ENCODE measurements at regions not wholly inside any gene's neighbourhood (a gene's known extent, or its start where the extent isn't known, plus 50 kb on each side); places are given as distances from the start of the nearest gene placed in this dataset.

GRCh38 chr14:84303140-84303539, 1226.8 kb upstream of the FLRT2 start:
- H3K36me3 Mint-ChIP-seq: peaks cover 29% of the 10 kb centered on the region
- peaks cover 5% of the 10 kb centered on the region for H3K4me1 Mint-ChIP-seq
- no peak overlapping the region for H3K4me3 Mint-ChIP-seq
- POLR2A ChIA-PET: no interaction called here
- H3K9me3 Mint-ChIP-seq: peaks cover 30% of the 10 kb centered on the region
- ATAC-seq (no peak), DNase-seq (ENCODE audit: low spot score) (no peak)
- no peak for TF ChIP-seq MXD4 (CRISPR knock-in tag; IDR thresholded peaks at IDR 0.05; ENCODE audit: borderline replicate concordance)
- TF ChIP-seq AFF4 (CRISPR knock-in tag; IDR thresholded peaks at IDR 0.05; ENCODE audit: borderline replicate concordance): no peak
- TF ChIP-seq E2F1 (CRISPR knock-in tag; IDR thresholded peaks at IDR 0.05): no peak
- TF ChIP-seq, protein P1, sequence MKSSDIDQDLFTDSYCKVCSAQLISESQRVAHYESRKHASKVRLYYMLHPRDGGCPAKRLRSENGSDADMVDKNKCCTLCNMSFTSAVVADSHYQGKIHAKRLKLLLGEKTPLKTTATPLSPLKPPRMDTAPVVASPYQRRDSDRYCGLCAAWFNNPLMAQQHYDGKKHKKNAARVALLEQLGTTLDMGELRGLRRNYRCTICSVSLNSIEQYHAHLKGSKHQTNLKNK (CRISPR knock-in tag; IDR thresholded peaks at IDR 0.05): no peak
- no peak for TF ChIP-seq SOX15 (CRISPR knock-in tag; IDR thresholded peaks at IDR 0.05)
- no peak for TF ChIP-seq ZBTB21 (CRISPR knock-in tag; IDR thresholded peaks at IDR 0.05; ENCODE audit: borderline replicate concordance)
- no peak for TF ChIP-seq FOXP1 (CRISPR knock-in tag; IDR thresholded peaks at IDR 0.05; ENCODE audit: borderline replicate concordance)
- no peak for TF ChIP-seq MYBL2 (CRISPR knock-in tag; IDR thresholded peaks at IDR 0.05)
- no peak for TF ChIP-seq TEAD1 (CRISPR knock-in tag; IDR thresholded peaks at IDR 0.05)
- no peak for TF ChIP-seq ZNF396 (CRISPR knock-in tag; IDR thresholded peaks at IDR 0.05; ENCODE audit: borderline replicate concordance)
- no peak for TF ChIP-seq RELA (CRISPR knock-in tag; IDR thresholded peaks at IDR 0.05; ENCODE audit: borderline replicate concordance)
- no peak for TF ChIP-seq FOXJ3 (CRISPR knock-in tag; IDR thresholded peaks at IDR 0.05; ENCODE audit: borderline replicate concordance)
- no peak for TF ChIP-seq NR3C1 (CRISPR knock-in tag; conservative IDR thresholded peaks at IDR 0.05; ENCODE audit: low read depth)
- no peak for TF ChIP-seq ZSCAN18 (CRISPR knock-in tag; IDR thresholded peaks at IDR 0.05)
- TF ChIP-seq CBFB (CRISPR knock-in tag; IDR thresholded peaks at IDR 0.05; ENCODE audit: low read depth): no peak
- H3K27ac Mint-ChIP-seq: no peak overlapping the region
- no peaks in the 10 kb centered on the region for H3K27me3 Mint-ChIP-seq (ENCODE audit: low read depth)
- CTCF ChIA-PET: no interaction called here

GRCh38 chr14:84312551-84312950, 1217.4 kb upstream of the FLRT2 start:
- 0 out of 2 replicates have a peak, but pooled peaks cover under 1% of the 10 kb centered on the region for H3K36me3 Mint-ChIP-seq
- peaks cover 8% of the 10 kb centered on the region; the same call in 1 of the 2 replicates for H3K9me3 Mint-ChIP-seq
- no peak for TF ChIP-seq CREB1 (CRISPR knock-in tag; IDR thresholded peaks at IDR 0.05)
- TF ChIP-seq, protein P2, sequence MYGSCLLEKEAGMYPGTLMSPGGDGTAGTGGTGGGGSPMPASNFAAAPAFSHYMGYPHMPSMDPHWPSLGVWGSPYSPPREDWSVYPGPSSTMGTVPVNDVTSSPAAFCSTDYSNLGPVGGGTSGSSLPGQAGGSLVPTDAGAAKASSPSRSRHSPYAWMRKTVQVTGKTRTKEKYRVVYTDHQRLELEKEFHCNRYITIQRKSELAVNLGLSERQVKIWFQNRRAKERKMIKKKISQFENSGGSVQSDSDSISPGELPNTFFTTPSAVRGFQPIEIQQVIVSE (CRISPR knock-in tag; IDR thresholded peaks at IDR 0.05; ENCODE audit: borderline replicate concordance): no peak
- no peak for TF ChIP-seq GABPB1 (CRISPR knock-in tag; IDR thresholded peaks at IDR 0.05)
- TF ChIP-seq, protein P3, sequence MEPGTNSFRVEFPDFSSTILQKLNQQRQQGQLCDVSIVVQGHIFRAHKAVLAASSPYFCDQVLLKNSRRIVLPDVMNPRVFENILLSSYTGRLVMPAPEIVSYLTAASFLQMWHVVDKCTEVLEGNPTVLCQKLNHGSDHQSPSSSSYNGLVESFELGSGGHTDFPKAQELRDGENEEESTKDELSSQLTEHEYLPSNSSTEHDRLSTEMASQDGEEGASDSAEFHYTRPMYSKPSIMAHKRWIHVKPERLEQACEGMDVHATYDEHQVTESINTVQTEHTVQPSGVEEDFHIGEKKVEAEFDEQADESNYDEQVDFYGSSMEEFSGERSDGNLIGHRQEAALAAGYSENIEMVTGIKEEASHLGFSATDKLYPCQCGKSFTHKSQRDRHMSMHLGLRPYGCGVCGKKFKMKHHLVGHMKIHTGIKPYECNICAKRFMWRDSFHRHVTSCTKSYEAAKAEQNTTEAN (CRISPR knock-in tag; IDR thresholded peaks at IDR 0.05): no peak
- TF ChIP-seq, protein P4, sequence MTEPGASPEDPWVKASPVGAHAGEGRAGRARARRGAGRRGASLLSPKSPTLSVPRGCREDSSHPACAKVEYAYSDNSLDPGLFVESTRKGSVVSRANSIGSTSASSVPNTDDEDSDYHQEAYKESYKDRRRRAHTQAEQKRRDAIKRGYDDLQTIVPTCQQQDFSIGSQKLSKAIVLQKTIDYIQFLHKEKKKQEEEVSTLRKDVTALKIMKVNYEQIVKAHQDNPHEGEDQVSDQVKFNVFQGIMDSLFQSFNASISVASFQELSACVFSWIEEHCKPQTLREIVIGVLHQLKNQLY (CRISPR knock-in tag; IDR thresholded peaks at IDR 0.05): no peak
- TF ChIP-seq ZNF281 (CRISPR knock-in tag; IDR thresholded peaks at IDR 0.05): no peak
- TF ChIP-seq SOX15 (CRISPR knock-in tag; IDR thresholded peaks at IDR 0.05): no peak
- no peak for TF ChIP-seq TCF7 (CRISPR knock-in tag; IDR thresholded peaks at IDR 0.05; ENCODE audit: low read depth)
- TF ChIP-seq NFATC4 (CRISPR knock-in tag; IDR thresholded peaks at IDR 0.05): no peak
- no peak for TF ChIP-seq ZBTB21 (CRISPR knock-in tag; IDR thresholded peaks at IDR 0.05; ENCODE audit: borderline replicate concordance)
- no peaks in the 10 kb centered on the region for H3K4me1 Mint-ChIP-seq
- DNase-seq (ENCODE audit: low spot score): no peak
- ChIA-PET POLR2A (no interaction called here), CTCF (no interaction called here)
- H3K27me3 Mint-ChIP-seq (ENCODE audit: low read depth): no peaks in the 10 kb centered on the region
- no peak overlapping the region for H3K27ac Mint-ChIP-seq
- H3K4me3 Mint-ChIP-seq: no peak overlapping the region
- no peak for ATAC-seq

Measured in WTC11 (cell line).